ENCODE measurements at regions not wholly inside any gene's neighbourhood (a gene's known extent, or its start where the extent isn't known, plus 50 kb on each side); places are given as distances from the start of the nearest gene placed in this dataset.
A peak's percentile ranks its signal among the peaks of the same experiment; 100 is the strongest.

GRCh38 chr3:13266005-13266404, 154.1 kb downstream of the NUP210 start:
- DNase-seq (ENCODE audit: low spot score) = no peak

- no peak for DNase-seq (ENCODE audit: low spot score)
These were observed 154.6 kb downstream of the NUP210 start for GRCh38 chr3:13265507-13265906.

GRCh38 chr3:13265016-13265415, 155.1 kb downstream of the NUP210 start:
- no peak for DNase-seq (ENCODE audit: low spot score)

- DNase-seq (ENCODE audit: low spot score) = no peak
These were observed 155.7 kb downstream of the NUP210 start for GRCh38 chr3:13264468-13264795.

GRCh38 chr3:13263770-13264467, 156.2 kb downstream of the NUP210 start:
- DNase-seq (ENCODE audit: low spot score) = no peak

GRCh38 chr3:13262493-13263211, 157.5 kb downstream of the NUP210 start:
- no peak for DNase-seq (ENCODE audit: low spot score)

- DNase-seq (ENCODE audit: low spot score) = no peak
These were observed 158.2 kb downstream of the NUP210 start for GRCh38 chr3:13261892-13262291.

- DNase-seq (ENCODE audit: low spot score) = no peak
These were observed 158.9 kb downstream of the NUP210 start for GRCh38 chr3:13261104-13261830.

- peak; percentile 37 for DNase-seq (ENCODE audit: low spot score)
These were observed 159.6 kb downstream of the NUP210 start for GRCh38 chr3:13260259-13261103.

GRCh38 chr3:13259831-13260230, 160.3 kb downstream of the NUP210 start:
- no peak for DNase-seq (ENCODE audit: low spot score)

- DNase-seq (ENCODE audit: low spot score) = no peak
These were observed 161.1 kb downstream of the NUP210 start for GRCh38 chr3:13258986-13259514.

- DNase-seq (ENCODE audit: low spot score) = no peak
These were observed 161.8 kb downstream of the NUP210 start for GRCh38 chr3:13258280-13258679.

GRCh38 chr3:13257666-13258065, 162.5 kb downstream of the NUP210 start:
- DNase-seq (ENCODE audit: low spot score) = no peak

GRCh38 chr3:13256845-13257244, 163.3 kb downstream of the NUP210 start:
- DNase-seq (ENCODE audit: low spot score) = no peak

GRCh38 chr3:13254028-13254951, 165.8 kb downstream of the NUP210 start:
- DNase-seq (ENCODE audit: low spot score) = no peak

- DNase-seq (ENCODE audit: low spot score) = no peak
These were observed 166.7 kb downstream of the NUP210 start for GRCh38 chr3:13253208-13253937.

GRCh38 chr3:13252207-13252606, 167.9 kb downstream of the NUP210 start:
- DNase-seq (ENCODE audit: low spot score) = no peak

- no peak for DNase-seq (ENCODE audit: low spot score)
These were observed 168.8 kb downstream of the NUP210 start for GRCh38 chr3:13251166-13251903.

GRCh38 chr3:13249664-13250390, 170.3 kb downstream of the NUP210 start:
- DNase-seq (ENCODE audit: low spot score) = peak; percentile 35
